NB4 (cell line): ENCODE measurements at regions not wholly inside any gene's neighbourhood (a gene's known extent, or its start where the extent isn't known, plus 50 kb on each side); places are given as distances from the start of the nearest gene placed in this dataset.

Source experiments
- CTCF ChIP-seq: IDR thresholded peaks from one replicate; pipeline ENCODE4 v1.5.1; 2012; ENCODE audit warnings: low read depth, low read length
- MYC ChIP-seq: IDR thresholded peaks from 2 replicates; pipeline ENCODE4 v1.6.1; 2011; ENCODE audit warnings: low read depth, low read length
- POLR2A ChIP-seq: IDR thresholded peaks from 2 replicates; pipeline ENCODE4 v1.6.1; 2011; ENCODE audit warnings: mild to moderate bottlenecking; ENCODE audit not compliant: insufficient read length; ENCODE audit errors: extremely low read depth
- TF ChIP-seq, protein P1 (sequence below): IDR thresholded peaks from 2 replicates; pipeline ENCODE4 v1.6.1; 2011; ENCODE audit warnings: low read depth, low read length

DNA sequence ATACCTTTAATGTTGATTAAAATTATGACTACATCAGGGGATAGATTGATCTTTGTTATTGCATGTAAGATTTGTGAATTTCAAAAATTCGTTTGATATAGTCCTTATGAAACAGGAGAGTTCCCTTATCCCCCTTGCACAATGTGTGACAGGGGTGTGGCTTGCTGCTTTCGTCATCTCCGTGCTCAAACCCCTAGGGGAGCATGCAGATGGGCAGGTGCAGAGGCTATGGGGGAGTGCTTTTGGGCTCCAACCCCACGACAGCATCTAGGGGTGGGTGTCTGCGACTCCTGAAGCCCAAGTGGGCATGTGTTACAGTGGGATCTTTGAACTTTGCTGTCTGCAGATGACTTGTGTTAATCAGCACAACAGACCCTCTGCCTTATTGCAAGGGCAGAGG is 360.1 kb upstream of the GOLIM4 start:
- TF ChIP-seq CTCF (no peak), POLR2A (no peak), MYC (no peak)
- TF ChIP-seq, protein P1, sequence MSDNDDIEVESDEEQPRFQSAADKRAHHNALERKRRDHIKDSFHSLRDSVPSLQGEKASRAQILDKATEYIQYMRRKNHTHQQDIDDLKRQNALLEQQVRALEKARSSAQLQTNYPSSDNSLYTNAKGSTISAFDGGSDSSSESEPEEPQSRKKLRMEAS, result no peak
